HL-60 (cell line): ENCODE measurements at regions not wholly inside any gene's neighbourhood (a gene's known extent, or its start where the extent isn't known, plus 50 kb on each side); places are given as distances from the start of the nearest gene placed in this dataset.
"Not testable (repeated sequence)": the region's sequence is repeated elsewhere in the genome, so short reads cannot be mapped to it uniquely, and the experiment has no call there.

Experiments
- DNase-seq, 2 experiments: peaks; one replicate each; pipeline ENCODE4 v3.0.0-alpha.2; 2010 to 2020; ENCODE audit warnings: low read depth in 1 of 2, low spot score in 1 of 2
- H3K27ac ChIP-seq: fragments of 250-450 bp; sonication (Bioruptor Pico); replicated peaks from 2 replicates; pipeline ENCODE4 v1.5.1; 2020; ENCODE audit warnings: mild to moderate bottlenecking, moderate library complexity
- H3K27me3 ChIP-seq: fragments of 250-450 bp; sonication (Bioruptor Pico); 2 replicates; pipeline ENCODE4 v1.5.1; 2021; ENCODE audit warnings: mild to moderate bottlenecking, moderate library complexity; ENCODE audit not compliant: insufficient read depth, poor library complexity, severe bottlenecking
- H3K4me3 ChIP-seq: replicated peaks from 2 replicates; pipeline ENCODE4 v1.5.1; 2011; ENCODE audit warnings: mild to moderate bottlenecking, control low read depth, low read length; ENCODE audit not compliant: insufficient read depth
- GABPA ChIP-seq: IDR thresholded peaks from 2 replicates; pipeline ENCODE4 v1.6.1; 2012; ENCODE audit warnings: low read depth
- POLR2AphosphoS5 ChIP-seq: IDR thresholded peaks from 2 replicates; pipeline ENCODE4 v1.6.1; 2012; ENCODE audit warnings: low read depth
- REST ChIP-seq: IDR thresholded peaks from 2 replicates; pipeline ENCODE4 v1.6.1; 2012; ENCODE audit warnings: low read depth; ENCODE audit not compliant: insufficient replicate concordance
- SPI1 ChIP-seq: IDR thresholded peaks from 2 replicates; pipeline ENCODE4 v1.6.1; 2012; ENCODE audit warnings: low read depth, mild to moderate bottlenecking, borderline replicate concordance
- TF ChIP-seq, protein P1 (sequence below): IDR thresholded peaks from one replicate; pipeline ENCODE4 v1.5.1; 2011; ENCODE audit warnings: low read length, control low read depth, inconsistent platforms; ENCODE audit not compliant: insufficient read depth

- DNase-seq = no peak
- Histone ChIP-seq H3K27me3 (no peaks in the 10 kb centered on the region), H3K4me3 (no peak overlapping the region), H3K27ac (no peak overlapping the region)
- TF ChIP-seq GABPA (no peak), SPI1 (no peak), POLR2AphosphoS5 (no peak)
These were observed 408.4 kb downstream of the SPRY2 start for GRCh38 chr13:79932556-79932955.

GRCh38 chr13:79923973-79924556 lies 416.9 kb downstream of the SPRY2 start:
- H3K27ac ChIP-seq, DNase-seq, H3K27me3 ChIP-seq: not testable (repeated sequence)

DNA sequence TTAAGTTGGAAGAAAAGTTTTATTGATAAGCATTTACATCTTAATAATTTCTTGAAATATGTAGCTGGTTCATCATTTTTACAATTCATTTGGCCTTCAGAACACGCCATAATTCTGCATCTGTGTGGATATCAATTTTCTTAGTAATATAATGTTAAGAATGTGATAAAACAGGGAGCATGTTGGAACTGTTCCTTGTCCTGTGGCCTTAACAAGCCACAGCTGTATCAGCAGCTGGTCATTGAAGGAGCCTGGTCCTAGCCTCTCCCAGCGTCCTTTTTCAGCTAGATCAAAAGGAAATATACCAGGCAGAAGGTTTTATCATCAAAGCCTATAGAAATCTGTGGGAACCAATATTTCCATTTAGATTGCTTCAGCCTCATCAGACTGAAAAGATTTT lies 421.8 kb downstream of the SPRY2 start:
- no peak overlapping the region for H3K4me3 ChIP-seq
- no peaks in the 10 kb centered on the region for H3K27me3 ChIP-seq
- no peak for TF ChIP-seq POLR2AphosphoS5
- no peak for TF ChIP-seq SPI1
- no peak for TF ChIP-seq REST
- no peak for TF ChIP-seq GABPA
- TF ChIP-seq, protein P1, sequence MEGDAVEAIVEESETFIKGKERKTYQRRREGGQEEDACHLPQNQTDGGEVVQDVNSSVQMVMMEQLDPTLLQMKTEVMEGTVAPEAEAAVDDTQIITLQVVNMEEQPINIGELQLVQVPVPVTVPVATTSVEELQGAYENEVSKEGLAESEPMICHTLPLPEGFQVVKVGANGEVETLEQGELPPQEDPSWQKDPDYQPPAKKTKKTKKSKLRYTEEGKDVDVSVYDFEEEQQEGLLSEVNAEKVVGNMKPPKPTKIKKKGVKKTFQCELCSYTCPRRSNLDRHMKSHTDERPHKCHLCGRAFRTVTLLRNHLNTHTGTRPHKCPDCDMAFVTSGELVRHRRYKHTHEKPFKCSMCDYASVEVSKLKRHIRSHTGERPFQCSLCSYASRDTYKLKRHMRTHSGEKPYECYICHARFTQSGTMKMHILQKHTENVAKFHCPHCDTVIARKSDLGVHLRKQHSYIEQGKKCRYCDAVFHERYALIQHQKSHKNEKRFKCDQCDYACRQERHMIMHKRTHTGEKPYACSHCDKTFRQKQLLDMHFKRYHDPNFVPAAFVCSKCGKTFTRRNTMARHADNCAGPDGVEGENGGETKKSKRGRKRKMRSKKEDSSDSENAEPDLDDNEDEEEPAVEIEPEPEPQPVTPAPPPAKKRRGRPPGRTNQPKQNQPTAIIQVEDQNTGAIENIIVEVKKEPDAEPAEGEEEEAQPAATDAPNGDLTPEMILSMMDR = no peak
- H3K27ac ChIP-seq = no peak overlapping the region
- DNase-seq = no peak

More at GRCh38 chr13:79923973-79924556, 416.9 kb downstream of the SPRY2 start:
- H3K4me3 ChIP-seq = not testable (repeated sequence)

DNA sequence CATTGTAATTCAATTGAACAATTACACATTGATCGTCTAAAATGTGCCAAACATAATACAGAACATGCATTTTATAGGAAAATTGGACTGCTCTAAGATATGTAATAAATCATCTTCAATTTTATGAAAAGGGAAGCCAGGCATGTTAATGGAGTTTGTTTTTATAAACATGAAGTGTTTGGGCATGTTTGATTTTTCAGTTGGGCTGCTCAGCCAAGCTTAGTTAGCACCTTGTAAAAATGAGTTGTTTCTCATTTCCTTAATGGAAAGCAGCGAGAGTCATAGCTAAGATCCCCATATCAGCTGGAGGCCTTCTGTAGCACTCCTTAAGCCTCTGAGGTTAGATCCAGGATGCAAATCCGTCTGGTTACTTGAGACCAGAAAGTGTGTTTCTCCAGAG lies 422.3 kb downstream of the SPRY2 start:
- H3K4me3 ChIP-seq = no peak overlapping the region
- TF ChIP-seq, protein P1 = no peak
- TF ChIP-seq POLR2AphosphoS5 (no peak), SPI1 (no peak), GABPA (no peak), REST (no peak)
- H3K27me3 ChIP-seq = no peaks in the 10 kb centered on the region
- H3K27ac ChIP-seq = no peak overlapping the region
- DNase-seq = no peak

GRCh38 chr13:79917628-79918027 lies 423.3 kb downstream of the SPRY2 start:
- Histone ChIP-seq H3K4me3 (no peak overlapping the region), H3K27me3 (no peaks in the 10 kb centered on the region), H3K27ac (no peak overlapping the region)
- TF ChIP-seq POLR2AphosphoS5 (no peak), SPI1 (no peak), GABPA (no peak), REST (no peak)
- TF ChIP-seq, protein P1 = no peak
- peak in 1 of 2 experiments; percentile 24 for DNase-seq
